ENCODE measurements at regions not wholly inside any gene's neighbourhood (a gene's known extent, or its start where the extent isn't known, plus 50 kb on each side); places are given as distances from the start of the nearest gene placed in this dataset.

DNA sequence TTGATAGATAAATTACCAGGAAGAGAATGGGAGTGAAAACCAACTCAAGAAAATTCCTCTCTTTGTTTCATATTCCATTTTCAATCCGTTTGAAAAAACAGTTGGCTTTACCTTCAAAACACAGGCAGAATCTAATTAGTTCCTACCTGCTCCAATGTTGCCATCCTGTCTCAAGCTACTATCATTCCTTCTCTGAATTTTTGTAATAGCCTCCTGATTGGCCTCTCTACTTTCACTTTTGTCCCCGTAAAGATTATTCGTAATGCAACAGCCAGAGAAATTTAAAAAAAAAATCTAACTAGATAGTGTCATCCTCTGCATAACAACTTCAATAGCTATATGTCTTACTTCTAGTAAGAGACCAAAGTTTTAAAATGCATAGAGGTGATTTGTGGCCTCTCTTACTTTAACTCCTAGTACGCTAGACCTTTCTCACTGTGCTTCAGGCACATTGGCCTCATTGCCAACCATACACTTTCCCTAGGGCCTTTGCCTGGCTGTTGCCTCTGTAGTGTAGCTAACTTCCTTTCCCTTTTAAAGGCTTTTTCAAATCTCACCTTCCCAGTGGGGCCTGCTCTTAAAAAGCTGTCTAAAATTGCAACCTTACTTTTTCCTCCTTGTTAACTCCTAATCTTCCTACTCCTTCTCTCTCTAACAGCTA, 311.3 kb upstream of the GRIN3A start:
- DNase-seq (ENCODE audit: extremely low spot score): no peak
- H3K27me3 ChIP-seq: no peaks in the 10 kb centered on the region
- 60% methylated on average over 4 of the region's 4 CpGs for WGBS
- no peaks in the 10 kb centered on the region for H3K9me3 ChIP-seq
- TF ChIP-seq POLR2A (IDR thresholded peaks at IDR 0.05; ENCODE audit: low read depth): no peak
- TF ChIP-seq, protein P1, sequence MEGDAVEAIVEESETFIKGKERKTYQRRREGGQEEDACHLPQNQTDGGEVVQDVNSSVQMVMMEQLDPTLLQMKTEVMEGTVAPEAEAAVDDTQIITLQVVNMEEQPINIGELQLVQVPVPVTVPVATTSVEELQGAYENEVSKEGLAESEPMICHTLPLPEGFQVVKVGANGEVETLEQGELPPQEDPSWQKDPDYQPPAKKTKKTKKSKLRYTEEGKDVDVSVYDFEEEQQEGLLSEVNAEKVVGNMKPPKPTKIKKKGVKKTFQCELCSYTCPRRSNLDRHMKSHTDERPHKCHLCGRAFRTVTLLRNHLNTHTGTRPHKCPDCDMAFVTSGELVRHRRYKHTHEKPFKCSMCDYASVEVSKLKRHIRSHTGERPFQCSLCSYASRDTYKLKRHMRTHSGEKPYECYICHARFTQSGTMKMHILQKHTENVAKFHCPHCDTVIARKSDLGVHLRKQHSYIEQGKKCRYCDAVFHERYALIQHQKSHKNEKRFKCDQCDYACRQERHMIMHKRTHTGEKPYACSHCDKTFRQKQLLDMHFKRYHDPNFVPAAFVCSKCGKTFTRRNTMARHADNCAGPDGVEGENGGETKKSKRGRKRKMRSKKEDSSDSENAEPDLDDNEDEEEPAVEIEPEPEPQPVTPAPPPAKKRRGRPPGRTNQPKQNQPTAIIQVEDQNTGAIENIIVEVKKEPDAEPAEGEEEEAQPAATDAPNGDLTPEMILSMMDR (IDR thresholded peaks at IDR 0.05): no peak
- no peak for TF ChIP-seq EP300 (IDR thresholded peaks at IDR 0.05)
- no peak for TF ChIP-seq POLR2AphosphoS5 (IDR thresholded peaks at IDR 0.05)
- H3K4me1 ChIP-seq: no peaks in the 10 kb centered on the region
- intact Hi-C loops (cut with DNase I): no loop called here
- H3K27ac ChIP-seq (replicated peaks in 1 of 4): no peak overlapping the region
- no peak overlapping the region for H3K4me3 ChIP-seq
- H3K36me3 ChIP-seq: no peaks in the 10 kb centered on the region

DNA sequence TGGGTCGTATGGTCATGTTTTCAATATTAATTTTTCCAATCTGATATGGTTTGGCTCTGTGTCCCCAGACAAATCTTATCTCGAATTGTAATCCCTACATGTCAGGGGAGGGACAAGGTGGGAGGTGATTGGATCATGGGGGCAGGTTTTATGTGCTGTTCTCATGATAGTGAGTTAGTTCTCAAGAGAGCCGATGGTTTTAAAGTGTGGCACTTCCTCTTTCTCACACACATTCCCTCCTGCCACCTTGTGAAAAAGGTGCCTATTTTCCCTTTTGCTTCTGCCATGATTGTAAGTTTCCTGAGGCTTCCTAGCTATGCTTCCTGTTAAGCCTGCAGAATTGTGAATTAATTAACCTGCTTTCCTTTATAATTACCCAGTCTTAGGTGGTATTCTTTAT, 309.1 kb upstream of the GRIN3A start:
- Histone ChIP-seq H3K27ac (replicated peaks in 1 of 4) (no peak overlapping the region), H3K9me3 (no peaks in the 10 kb centered on the region), H3K4me3 (no peak overlapping the region), H3K4me1 (no peaks in the 10 kb centered on the region), H3K36me3 (no peaks in the 10 kb centered on the region), H3K27me3 (no peaks in the 10 kb centered on the region)
- no peak for DNase-seq (ENCODE audit: extremely low spot score)
- 74% methylated on average over 3 of the region's 3 CpGs for WGBS
- intact Hi-C loops (cut with DNase I): no loop called here
- no peak for TF ChIP-seq EP300 (IDR thresholded peaks at IDR 0.05)

DNA sequence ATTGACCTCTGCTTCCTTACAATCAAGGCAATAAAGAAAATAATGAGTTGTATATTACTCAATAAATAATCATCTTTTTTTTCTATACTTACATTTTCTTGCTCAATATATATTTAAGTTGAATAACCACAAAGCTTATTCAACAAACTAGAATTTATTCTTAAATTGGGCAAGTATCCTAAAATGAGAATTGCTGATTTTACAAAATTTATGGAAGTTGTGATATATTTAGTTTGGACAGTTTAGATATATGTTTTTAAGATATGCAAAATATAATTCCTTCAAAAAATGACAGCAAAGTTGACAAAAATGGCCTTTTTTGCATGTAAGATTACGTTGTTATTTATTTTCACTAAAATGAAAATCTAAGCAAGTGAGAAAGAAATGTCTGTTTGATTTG, 305.7 kb upstream of the GRIN3A start:
- H3K27ac ChIP-seq (replicated peaks in 1 of 4): no peak overlapping the region
- intact Hi-C loops (cut with DNase I): no loop called here
- no peak overlapping the region for H3K4me3 ChIP-seq
- H3K4me1 ChIP-seq: no peaks in the 10 kb centered on the region
- H3K36me3 ChIP-seq: no peaks in the 10 kb centered on the region
- no peak for DNase-seq (ENCODE audit: extremely low spot score)
- H3K27me3 ChIP-seq: no peaks in the 10 kb centered on the region
- WGBS: 80% methylated on average over 1 of the region's 1 CpG
- no peaks in the 10 kb centered on the region for H3K9me3 ChIP-seq
- no peak for TF ChIP-seq POLR2A (IDR thresholded peaks at IDR 0.05; ENCODE audit: low read depth)
- no peak for TF ChIP-seq POLR2AphosphoS5 (IDR thresholded peaks at IDR 0.05)
- TF ChIP-seq, protein P1 (IDR thresholded peaks at IDR 0.05): no peak
- no peak for TF ChIP-seq EP300 (IDR thresholded peaks at IDR 0.05)

DNA sequence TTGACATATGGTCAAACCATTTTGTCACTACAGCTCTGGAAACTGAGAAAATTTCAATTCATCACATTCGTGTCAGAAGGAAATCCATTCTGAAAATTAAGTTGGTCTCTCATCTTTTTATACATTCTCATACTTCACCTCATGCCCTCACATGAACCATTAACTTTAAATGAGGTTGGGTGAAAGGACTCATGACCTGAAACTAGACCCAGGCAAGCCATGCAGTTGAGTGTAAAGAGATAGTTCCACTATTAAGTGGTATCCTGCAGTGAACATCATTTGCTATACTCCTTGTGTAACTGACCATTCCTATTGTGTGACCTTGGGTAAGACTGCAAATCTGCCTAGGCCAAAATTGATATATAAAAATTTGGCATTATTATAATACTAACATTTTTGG, 299.6 kb upstream of the GRIN3A start:
- no peaks in the 10 kb centered on the region for H3K9me3 ChIP-seq
- no peaks in the 10 kb centered on the region for H3K36me3 ChIP-seq
- H3K27ac ChIP-seq (replicated peaks in 1 of 4): no peak overlapping the region
- intact Hi-C loops (cut with DNase I): no loop called here
- TF ChIP-seq EP300 (IDR thresholded peaks at IDR 0.05) (no peak), POLR2AphosphoS5 (IDR thresholded peaks at IDR 0.05) (no peak), POLR2A (IDR thresholded peaks at IDR 0.05; ENCODE audit: low read depth) (no peak)
- TF ChIP-seq, protein P1 (IDR thresholded peaks at IDR 0.05): no peak
- DNase-seq (ENCODE audit: extremely low spot score): no peak
- 65% methylated on average over 1 of the region's 1 CpG for WGBS
- H3K27me3 ChIP-seq: no peaks in the 10 kb centered on the region
- H3K4me3 ChIP-seq: no peak overlapping the region
- no peaks in the 10 kb centered on the region for H3K4me1 ChIP-seq

DNA sequence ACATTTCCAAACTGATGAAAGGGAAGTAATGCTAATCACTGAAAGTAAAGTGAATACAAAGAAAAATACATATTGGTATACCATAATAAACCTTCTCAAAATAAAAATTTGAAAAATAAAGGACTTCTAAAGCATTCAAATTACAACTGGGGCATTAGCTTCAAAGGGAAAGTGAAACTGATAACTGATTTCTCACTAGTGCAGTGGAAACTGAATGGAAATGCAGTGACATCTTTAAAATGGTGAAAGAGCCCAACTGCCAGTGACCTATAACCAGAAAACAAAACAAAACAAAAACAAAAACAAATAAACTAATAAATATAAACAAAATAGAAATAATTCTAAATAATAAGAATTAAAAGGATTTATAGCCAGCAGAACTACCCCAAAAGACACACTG, 297.5 kb upstream of the GRIN3A start:
- H3K27ac ChIP-seq (replicated peaks in 1 of 4): no peak overlapping the region
- no peaks in the 10 kb centered on the region for H3K4me1 ChIP-seq
- H3K9me3 ChIP-seq: no peaks in the 10 kb centered on the region
- DNase-seq (ENCODE audit: extremely low spot score): no peak
- H3K4me3 ChIP-seq: no peak overlapping the region
- TF ChIP-seq POLR2AphosphoS5 (IDR thresholded peaks at IDR 0.05): no peak
- TF ChIP-seq, protein P1 (IDR thresholded peaks at IDR 0.05): no peak
- no peak for TF ChIP-seq EP300 (IDR thresholded peaks at IDR 0.05)
- TF ChIP-seq POLR2A (IDR thresholded peaks at IDR 0.05; ENCODE audit: low read depth): no peak
- intact Hi-C loops (cut with DNase I): no loop called here
- no peaks in the 10 kb centered on the region for H3K27me3 ChIP-seq
- no peaks in the 10 kb centered on the region for H3K36me3 ChIP-seq

Measured in esophagus muscularis mucosa (tissue), 4 donors.